DMS 273 treated with DMSO at 0.1 percent for 48 hours (cell line): ENCODE measurements at regions not wholly inside any gene's neighbourhood (a gene's known extent, or its start where the extent isn't known, plus 50 kb on each side); places are given as distances from the start of the nearest gene placed in this dataset.
"Not testable (repeated sequence)": the region's sequence is repeated elsewhere in the genome, so short reads cannot be mapped to it uniquely, and the experiment has no call there.

ENCODE experiments used
- DNase-seq: peaks from one replicate; lab custom pipeline; 2025; lab: John Stamatoyannopoulos, UW

DNA sequence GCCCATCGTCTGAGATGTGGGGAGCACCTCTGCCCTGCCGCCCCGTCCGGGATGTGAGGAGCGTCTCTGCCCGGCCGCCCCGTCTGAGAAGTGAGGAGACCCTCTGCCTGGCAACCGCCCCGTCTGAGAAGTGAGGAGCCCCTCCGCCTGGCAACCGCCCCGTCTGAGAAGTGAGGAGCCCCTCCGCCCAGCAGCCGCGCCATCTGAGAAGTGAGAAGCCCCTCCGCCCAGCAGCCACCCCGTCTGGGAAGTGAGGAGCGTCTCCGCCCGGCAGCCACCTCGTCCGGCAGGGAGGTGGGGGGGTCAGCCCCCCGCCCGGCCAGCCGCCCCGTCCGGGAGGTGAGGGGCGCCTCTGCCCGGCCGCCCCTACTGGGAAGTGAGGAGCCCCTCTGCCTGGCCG, 267.2 kb downstream of the MEF2C start:
- not testable (repeated sequence) for DNase-seq

DNA sequence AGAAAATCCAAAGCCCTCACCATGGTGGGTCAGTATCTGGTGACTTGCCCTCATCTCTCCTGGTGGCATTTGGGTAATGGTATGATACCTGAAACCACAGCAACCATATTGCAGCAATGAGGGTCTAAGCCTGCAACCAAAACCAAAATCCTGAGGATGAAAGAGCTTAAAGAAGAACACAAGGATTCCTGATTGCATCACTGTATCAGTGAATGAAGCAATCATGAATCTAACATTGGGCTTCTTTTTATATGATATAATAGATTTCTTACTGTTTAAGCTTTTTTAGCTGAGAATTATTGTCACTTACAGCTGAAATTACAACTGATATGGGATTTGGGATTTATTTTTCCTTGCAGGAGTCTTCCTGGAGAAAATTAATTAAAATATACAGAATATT, 269.9 kb downstream of the MEF2C start:
- DNase-seq: no peak

DNA sequence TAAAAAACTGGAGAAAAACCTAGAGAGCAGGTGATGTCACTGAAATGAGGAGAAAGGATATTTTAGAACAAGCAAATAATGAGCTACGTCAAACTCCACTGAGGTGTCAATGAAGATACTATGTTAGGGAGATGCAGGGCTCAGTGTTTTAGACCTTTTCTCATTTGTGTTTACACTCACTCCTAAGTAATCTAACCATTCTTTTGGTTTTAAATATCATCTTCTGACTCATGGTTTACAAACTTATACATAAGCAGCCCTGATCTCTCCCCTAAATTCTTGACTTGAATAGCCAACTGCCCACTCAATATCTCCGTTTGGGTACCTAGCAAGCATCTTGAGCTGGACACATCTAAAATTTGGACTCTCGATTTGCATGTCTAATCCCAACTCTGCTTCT, 272.4 kb downstream of the MEF2C start:
- no peak for DNase-seq

DNA sequence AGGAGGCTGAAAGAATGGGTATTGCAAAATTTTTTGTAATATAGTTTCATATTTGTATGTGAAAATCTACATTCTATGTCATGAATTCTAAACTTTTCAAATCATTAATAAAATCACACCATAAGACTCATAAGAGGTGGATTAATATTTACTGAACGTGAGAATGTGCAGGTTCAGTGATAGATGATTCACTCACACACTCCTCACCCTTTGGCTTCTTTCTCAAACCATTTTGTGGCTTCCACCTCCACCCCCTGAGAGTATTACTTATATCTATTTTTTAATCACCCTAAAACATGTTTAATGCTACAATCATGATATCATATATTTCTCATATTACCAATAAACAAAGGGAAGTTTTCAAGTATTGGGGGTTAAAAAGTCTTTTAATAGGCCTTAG, 275.5 kb downstream of the MEF2C start:
- DNase-seq: no peak

DNA sequence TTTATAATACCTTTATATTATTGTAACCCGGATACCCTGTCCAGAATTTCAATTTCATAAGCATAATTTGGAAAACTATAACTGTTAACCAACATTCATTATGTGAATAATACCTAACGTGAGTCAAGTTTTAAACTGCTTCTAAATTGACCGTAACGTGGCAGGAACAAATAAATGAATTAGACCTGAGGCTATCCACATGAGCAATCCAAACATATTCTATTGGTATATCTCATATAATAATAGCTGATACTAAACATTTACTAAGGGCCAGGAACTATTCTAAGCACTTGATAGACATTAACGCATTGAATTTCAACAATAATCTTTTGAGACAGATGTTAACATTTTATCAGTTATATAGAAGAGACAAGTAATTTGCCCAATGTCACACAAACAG, 276.4 kb downstream of the MEF2C start:
- no peak for DNase-seq

DNA sequence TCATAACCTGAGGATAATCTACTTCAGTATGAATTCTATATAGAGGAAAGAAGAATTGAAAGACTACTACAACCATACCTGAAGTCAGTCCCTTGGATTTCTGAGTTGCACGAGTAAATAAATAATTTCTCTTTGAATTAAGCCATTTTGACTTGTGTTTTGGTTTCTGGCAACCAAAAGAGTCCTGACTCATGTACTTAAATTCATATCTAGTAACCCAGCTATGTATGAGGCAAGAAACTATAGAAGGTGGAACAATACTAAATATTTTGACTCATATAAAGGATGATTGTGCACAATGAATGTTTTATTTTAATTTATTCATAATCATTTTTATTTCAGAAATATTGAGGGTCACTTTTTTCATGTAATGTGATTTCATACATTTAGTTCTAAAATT, 276.8 kb downstream of the MEF2C start:
- no peak for DNase-seq

DNA sequence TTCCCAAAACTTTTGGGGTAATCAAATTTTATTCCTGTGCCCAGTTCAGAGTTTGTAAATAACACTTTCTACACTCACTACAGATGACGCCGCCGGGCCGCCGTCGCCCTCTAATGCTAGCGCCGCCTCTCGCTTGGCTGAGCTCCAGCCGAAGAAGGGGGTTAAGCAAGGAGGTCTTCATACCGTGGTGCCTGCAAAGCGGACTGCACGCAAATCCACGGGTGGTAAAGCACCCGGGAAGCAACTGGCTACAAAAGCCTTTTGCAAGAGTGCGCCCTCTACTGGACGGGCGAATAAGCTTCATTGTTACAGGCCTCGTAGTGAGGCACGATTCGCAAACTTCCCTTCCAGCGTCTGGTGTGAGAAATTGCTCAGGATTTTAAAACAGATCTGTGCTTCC, 280.4 kb downstream of the MEF2C start:
- DNase-seq: no peak

DNA sequence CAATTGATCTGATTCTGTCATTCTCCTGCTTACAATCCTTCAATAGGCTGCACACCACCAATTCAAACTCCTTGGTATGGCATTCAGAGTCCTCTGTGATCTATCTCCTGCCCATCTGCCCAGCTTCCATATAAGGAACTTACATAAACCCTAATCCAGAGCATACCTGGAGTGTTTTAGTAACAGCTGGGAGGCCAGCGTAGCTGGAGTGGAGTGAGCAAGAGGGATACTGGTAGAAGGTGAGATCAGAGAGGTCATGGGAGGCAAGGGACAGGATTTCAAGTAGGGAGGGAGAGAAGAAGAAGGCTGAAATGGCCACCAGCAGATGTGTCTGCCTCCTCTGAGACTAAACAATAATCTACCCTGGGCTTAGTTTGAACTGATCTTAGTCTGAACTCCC, 288.5 kb downstream of the MEF2C start:
- no peak for DNase-seq

DNA sequence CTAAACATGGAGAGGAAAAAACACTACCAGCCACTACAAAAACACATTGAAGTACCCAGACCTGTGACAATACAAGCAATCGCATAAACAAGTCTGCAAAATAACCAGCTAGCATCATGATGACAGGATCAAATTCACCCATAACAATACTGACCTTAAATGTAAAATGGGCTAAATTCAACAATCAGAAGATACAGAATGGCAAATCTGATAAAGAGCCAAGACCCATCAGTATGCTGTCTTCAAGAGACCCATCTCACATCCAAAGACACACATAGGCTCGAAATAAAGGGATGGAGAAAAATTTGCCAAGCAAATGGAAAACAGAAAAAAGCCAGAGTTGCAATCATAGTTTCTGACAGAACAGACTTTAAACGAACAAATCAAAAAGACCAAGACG, 294.4 kb downstream of the MEF2C start:
- DNase-seq: no peak

DNA sequence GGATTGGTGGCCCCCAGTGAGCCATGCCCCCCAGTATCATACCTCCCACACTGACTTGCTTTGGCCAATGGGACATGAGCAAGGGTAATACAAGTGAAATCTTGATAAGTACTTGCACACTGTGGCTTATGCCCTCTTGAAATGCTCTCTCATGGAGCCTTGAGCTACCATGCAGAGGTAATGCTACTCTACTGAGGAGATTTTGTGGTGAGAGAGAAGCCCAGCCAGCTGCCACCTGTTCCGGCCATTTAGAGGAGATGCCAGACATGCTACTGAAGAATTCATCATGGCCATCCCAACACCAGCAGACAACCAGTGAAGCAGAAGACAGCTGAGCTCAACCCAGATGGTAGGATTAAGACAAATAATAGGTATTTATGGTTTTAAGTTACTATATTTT, 299.5 kb downstream of the MEF2C start:
- no peak for DNase-seq

DNA sequence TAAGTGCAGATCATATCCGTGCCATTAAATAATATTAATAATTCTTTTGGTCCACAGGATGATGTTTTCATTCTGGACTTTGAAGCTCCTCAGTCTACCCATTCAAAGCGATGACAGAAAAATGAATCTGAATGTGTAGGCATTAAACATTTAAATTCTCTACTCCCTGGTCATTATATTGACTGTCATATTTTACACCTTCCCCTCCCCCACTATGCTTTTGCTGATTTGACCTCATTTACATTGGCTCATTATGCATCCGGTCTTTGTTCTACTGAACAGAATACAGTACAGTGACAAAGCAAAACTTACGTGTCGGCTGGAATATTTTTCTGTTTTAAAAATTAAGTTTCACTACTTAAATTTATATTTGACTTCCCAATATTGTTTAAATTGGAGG, 289.7 kb upstream of the TMEM161B start:
- DNase-seq: no peak

DNA sequence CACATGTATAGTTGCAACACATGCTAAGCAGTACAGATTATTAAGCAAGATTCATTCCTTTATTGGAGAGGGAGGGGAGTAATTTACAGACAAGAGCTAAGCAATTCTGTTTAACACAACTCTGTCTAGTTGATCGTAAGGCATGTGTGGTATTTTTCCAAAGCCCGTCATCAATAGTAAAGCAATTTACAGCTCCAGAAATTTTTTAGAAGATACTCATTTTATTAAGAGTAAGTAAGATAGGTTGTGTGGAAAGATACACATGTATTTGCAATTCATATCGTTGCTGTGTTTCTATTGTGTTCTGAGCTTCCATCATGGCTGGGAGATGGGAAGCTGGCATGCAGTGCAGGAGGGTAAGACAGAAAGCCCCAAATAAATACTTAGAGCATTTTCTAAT, 289.2 kb upstream of the TMEM161B start:
- DNase-seq: no peak

DNA sequence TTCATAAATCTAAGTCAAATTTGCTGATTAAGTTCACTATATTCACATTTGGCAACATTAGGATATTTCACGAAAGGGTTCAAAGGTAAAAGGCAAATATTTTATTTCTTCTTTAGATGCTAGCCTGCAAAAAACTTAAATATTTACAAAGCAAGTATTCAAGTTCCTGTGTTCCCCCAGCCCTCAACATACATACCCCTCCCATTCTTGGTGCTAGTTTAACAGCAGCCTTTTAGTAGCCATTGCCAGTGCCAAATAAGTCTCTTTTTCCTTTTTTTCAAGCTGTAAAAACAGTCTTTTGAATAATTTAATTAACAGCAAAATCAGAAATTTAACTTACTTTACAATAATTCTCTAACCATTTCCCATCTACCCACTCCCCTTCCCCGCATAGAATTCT, 288.5 kb upstream of the TMEM161B start:
- no peak for DNase-seq

DNA sequence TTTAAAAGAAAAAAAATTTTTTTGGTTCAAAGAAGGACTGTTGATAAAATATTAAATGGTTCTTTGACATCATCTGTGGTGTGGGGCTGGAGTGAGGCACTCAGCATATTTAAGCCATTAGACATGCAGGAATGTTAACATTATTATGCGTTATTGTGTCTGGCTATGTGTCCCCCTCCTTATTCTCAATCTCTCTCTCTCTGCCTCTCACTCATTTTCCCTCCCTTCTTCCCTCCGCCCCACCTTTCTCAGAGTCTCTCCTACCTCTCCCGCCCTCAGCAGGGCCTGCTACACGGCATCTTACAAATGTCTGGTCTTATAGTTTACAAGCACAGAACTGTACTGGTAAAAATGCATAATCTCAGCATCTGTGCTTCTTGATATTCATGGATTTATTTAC, 287.8 kb upstream of the TMEM161B start:
- no peak for DNase-seq

DNA sequence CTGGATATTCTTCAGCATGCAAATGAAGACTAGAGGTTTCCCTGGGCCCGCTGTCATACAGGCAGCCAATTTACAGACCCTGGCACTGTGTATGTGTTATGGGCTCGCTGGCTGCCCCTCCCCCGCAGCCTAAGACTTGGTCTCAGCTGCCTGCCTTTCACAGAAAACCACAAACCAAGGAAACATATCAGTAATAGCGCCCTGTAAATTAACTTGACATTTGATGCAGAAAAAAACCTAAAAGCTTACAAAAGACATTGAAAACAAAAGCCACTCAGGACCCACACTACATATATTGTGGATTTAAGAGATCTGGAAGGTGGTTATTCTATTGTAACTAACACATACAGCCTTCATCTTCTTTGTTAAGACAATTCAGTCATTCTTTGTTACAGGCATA, 287.0 kb upstream of the TMEM161B start:
- no peak for DNase-seq

DNA sequence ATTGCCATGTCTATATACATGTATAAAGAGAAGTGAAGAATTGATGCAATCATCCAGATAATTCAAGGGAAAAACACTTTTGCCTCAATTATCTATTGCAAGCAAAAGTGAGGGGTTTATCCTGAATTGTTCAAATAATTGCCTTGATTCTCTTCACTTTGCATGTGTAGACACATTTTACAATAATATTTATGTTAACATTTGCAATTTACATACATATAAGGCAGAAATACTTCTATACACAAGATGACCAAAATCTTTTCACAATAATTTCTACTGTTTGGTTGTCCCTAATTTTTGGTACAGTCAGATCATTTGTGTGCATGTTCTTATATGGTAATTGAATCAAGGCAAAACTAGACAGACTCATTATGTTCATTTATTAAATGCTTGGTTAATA, 285.3 kb upstream of the TMEM161B start:
- DNase-seq: no peak

DNA sequence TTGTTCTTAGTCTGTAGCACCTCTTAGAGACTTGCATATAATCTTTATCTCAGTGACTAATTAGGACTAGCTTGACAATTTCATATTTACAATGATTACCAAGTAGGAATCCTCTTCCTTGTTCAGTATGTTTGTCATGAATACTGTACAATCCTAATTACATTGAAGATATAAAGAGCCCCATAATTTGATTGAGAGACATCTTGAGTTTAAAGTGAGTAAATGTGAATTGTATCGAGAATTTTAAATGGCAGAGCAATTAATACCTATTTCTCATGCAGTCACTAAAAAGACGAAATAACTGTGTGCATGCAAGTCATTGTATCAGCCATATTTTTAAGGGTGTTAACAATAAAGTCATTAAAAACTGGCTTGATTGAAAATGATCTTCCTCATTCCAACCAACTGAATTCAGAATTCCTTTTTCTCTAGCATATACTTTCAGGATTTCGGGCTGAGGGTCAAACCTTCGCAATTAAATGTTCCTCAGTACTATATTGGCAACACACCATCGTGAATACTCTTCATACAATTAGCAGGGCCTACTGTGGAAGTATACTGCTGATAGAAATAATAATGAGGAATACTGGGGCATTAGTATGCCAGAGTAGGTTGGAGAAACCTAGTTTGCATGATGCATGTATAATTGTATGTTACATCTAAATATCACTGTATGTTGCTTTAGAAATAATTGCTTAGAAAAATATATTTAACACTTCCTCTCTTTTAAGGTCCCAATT, 284.7 kb upstream of the TMEM161B start:
- DNase-seq: no peak

DNA sequence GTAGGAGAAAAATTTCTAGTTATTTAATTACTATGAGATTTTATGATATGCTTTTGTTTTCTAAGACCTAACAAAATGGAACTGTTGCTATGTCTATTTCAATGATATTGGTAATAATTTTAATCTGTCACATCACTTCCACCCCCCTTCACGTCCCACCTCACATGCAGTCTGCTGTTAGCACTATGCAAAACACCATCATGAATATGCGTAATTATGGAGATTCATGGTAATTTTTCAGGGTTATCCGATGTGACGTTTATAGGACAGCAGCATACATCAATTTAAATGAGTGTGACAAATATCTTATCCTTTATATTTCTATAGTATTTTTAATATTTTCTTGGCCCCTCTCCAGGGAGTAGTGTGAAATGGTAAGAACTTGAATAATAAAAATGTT, 283.8 kb upstream of the TMEM161B start:
- no peak for DNase-seq

DNA sequence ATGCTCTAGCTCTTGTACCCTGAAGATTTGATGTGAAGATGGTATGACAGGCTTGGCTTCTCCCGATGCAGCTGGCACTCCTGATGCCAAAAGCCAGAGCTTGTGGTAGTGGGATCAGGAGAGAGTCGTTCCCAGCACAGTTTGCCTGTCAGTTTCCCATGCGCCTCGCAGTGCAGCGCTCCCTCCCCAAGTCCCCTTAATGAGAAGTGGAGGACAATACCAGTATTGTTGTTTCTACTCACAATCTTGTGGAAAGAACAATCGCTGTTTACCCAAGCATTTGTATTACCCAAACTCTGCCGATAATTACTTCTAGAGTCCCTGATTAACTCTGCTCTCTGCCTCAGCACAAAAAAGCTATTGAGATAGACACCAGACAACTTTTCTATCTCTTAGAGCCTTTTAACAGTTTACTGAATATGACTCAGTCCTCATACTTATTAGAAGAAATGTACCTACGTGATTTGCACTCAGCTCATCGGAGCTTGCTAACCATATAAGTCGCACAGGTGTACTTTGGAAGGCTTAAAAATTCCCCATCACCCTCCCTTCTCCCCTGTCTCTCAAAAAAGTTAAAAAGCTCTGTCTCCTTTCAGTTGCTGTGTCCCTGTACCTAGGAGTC, 283.2 kb upstream of the TMEM161B start:
- no peak for DNase-seq

DNA sequence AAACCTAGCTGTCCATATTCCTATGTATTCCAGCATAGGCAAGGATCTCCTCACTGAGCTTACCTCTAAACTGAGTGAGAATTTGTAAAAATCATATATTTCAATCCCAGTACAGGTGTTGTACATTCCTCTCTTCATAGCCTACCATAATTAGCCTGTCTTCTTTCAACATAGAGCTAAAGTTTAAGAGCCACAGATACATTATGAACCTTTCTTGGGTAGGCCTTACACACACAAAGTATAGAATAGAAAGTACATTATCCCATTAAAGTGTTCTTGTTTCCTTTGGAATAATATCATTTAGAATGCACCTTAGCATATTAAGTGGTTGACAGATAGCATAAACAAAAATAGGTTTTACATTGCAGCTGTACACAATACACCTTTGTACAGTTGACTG, 282.1 kb upstream of the TMEM161B start:
- DNase-seq: no peak

DNA sequence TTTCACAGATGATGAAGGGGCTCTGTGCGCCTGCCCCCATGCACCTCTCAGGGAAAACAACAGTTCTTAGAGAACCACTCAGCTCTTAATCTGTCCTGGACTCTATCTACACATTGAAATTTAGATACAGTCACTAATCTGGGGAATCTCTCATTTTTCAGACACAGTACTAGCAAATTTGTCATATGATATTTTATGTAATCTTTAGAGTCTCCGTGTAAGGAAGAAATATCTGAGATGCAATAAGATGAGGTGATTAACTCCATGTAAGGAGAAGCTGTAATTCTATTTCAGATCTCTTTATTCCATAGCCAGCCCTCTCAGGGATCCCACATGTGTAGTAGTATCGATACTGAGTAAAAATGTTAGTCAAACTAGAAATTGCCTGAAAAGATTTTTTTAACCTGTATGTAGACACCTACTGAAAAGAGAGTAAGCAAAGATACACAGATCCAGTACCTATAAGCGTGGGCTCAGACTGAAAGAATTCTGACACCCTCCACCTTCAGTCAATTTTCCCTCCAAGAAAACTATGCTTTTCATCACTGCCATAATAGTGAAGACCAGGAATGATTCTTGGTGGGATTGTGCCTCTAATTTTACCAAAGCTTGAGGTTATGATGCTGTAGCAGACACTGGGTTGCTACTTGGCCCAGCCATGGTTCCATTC, 279.6 kb upstream of the TMEM161B start:
- DNase-seq: no peak

DNA sequence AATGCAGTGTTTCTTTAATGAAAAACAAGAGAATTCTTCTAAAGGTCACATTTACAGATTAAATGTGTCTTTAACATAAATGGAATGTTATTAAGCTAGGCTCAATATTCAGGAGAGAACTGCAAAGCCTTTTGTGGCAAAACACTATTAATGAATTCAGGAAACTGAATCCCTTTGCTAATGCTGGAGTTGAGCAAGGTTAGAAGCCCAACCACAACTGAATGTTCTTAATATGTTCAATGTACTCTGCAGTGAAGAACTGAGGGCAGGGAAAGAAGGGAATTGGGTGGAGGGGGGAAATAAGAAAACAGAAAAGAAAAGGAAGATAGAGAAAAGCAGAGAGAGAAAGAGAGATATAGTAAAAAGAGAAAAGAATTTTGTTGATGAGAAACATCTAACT, 276.7 kb upstream of the TMEM161B start:
- DNase-seq: no peak

DNA sequence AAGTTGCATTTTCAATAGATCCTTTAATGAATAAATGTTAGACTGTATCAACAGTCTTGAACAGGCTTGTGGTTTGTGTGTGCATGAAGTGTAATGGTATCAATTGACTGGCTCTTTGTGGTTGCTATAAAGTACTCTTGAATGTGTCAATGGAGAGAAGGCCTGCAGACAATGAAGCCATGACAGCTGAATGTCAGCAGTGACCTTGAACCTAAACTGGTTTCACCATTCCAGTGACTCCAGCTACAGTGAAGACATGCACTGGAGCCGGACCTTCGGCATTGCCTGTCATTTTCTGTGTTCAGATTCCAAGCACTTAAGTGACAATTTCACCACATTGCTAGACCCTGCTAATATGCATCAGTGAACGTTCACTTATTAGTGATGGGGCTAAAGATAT, 276.0 kb upstream of the TMEM161B start:
- DNase-seq: no peak
